HL-60 (cell line): ENCODE measurements at regions not wholly inside any gene's neighbourhood (a gene's known extent, or its start where the extent isn't known, plus 50 kb on each side); places are given as distances from the start of the nearest gene placed in this dataset.

Experiments
- POLR2AphosphoS5 ChIP-seq: IDR thresholded peaks from 2 replicates; pipeline ENCODE4 v1.6.1; 2012; ENCODE audit warnings: low read depth
- TF ChIP-seq, protein P1 (sequence below): IDR thresholded peaks from one replicate; pipeline ENCODE4 v1.5.1; 2011; ENCODE audit warnings: low read length, control low read depth, inconsistent platforms; ENCODE audit not compliant: insufficient read depth

DNA sequence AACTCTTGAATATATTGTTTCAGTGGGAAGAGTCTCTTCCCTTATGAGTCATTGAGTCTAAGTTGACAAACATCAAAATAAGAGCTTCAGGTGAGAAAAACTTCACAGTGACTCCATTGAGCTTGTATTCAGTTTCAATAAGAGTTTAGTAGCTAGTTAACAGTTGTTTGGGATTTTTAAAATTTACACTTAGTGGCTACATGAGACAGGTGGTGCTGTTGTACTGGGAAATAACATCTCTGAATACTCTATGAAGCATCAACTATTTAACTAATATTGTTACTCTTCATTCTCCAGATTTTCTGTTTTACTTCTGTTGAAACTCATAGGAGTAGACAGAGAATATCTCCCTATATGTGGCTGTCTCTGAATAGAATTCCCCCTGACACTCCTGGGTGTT is 1609.1 kb downstream of the C4orf33 start:
- TF ChIP-seq, protein P1, sequence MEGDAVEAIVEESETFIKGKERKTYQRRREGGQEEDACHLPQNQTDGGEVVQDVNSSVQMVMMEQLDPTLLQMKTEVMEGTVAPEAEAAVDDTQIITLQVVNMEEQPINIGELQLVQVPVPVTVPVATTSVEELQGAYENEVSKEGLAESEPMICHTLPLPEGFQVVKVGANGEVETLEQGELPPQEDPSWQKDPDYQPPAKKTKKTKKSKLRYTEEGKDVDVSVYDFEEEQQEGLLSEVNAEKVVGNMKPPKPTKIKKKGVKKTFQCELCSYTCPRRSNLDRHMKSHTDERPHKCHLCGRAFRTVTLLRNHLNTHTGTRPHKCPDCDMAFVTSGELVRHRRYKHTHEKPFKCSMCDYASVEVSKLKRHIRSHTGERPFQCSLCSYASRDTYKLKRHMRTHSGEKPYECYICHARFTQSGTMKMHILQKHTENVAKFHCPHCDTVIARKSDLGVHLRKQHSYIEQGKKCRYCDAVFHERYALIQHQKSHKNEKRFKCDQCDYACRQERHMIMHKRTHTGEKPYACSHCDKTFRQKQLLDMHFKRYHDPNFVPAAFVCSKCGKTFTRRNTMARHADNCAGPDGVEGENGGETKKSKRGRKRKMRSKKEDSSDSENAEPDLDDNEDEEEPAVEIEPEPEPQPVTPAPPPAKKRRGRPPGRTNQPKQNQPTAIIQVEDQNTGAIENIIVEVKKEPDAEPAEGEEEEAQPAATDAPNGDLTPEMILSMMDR = no peak
- TF ChIP-seq POLR2AphosphoS5 = no peak
